ENCODE measurements at regions not wholly inside any gene's neighbourhood (a gene's known extent, or its start where the extent isn't known, plus 50 kb on each side); places are given as distances from the start of the nearest gene placed in this dataset.

- H3K9me3 ChIP-seq (replicated peaks) = peaks cover 31% of the 10 kb centered on the region
- H3K27me3 ChIP-seq (replicated peaks) = peaks cover 22% of the 10 kb centered on the region
- H3K27ac ChIP-seq = no peak overlapping the region
- no peak for DNase-seq (ENCODE audit: low read depth in 1 of 2, low spot score in 2 of 2)
- no peaks in the 10 kb centered on the region for H3K36me3 ChIP-seq
- no peak overlapping the region for H3K4me3 ChIP-seq
- no peaks in the 10 kb centered on the region; the same call in 1 of the 2 replicates for H3K4me1 ChIP-seq (replicated peaks)
These were observed 113.3 kb upstream of the SOX1 start for GRCh38 chr13:111953546-111954178.

GRCh38 chr13:111954661-111955411 is 112.1 kb upstream of the SOX1 start:
- Histone ChIP-seq H3K36me3 (no peaks in the 10 kb centered on the region), H3K27me3 (replicated peaks) (peaks cover 22% of the 10 kb centered on the region), H3K4me3 (no peak overlapping the region), H3K4me1 (replicated peaks) (no peaks in the 10 kb centered on the region; the same call in 1 of the 2 replicates), H3K9me3 (replicated peaks) (peaks cover 22% of the 10 kb centered on the region), H3K27ac (no peak overlapping the region)
- peak; percentile 41 to 71 for DNase-seq (ENCODE audit: low read depth in 1 of 2, low spot score in 2 of 2)

GRCh38 chr13:111955412-111956065 is 111.4 kb upstream of the SOX1 start:
- Histone ChIP-seq H3K27me3 (replicated peaks) (peaks cover 22% of the 10 kb centered on the region), H3K4me1 (replicated peaks) (no peaks in the 10 kb centered on the region; the same call in 1 of the 2 replicates), H3K27ac (no peak overlapping the region), H3K36me3 (no peaks in the 10 kb centered on the region), H3K4me3 (no peak overlapping the region), H3K9me3 (replicated peaks) (peaks cover 15% of the 10 kb centered on the region)
- DNase-seq (ENCODE audit: low read depth in 1 of 2, low spot score in 2 of 2) = peak in 1 of 2 experiments; percentile 45

GRCh38 chr13:111956261-111957151 is 110.4 kb upstream of the SOX1 start:
- Histone ChIP-seq H3K9me3 (replicated peaks) (peaks cover 7% of the 10 kb centered on the region), H3K4me3 (no peak overlapping the region), H3K4me1 (replicated peaks) (no peaks in the 10 kb centered on the region; the same call in 1 of the 2 replicates), H3K36me3 (no peaks in the 10 kb centered on the region), H3K27me3 (replicated peaks) (peaks cover 22% of the 10 kb centered on the region), H3K27ac (no peak overlapping the region)
- peak in 1 of 2 experiments; percentile 47 for DNase-seq (ENCODE audit: low read depth in 1 of 2, low spot score in 2 of 2)

GRCh38 chr13:111957913-111958450 is 109.0 kb upstream of the SOX1 start:
- H3K4me1 ChIP-seq (replicated peaks) = no peaks in the 10 kb centered on the region; the same call in 1 of the 2 replicates
- H3K27ac ChIP-seq = no peak overlapping the region
- H3K9me3 ChIP-seq (replicated peaks) = peaks cover 7% of the 10 kb centered on the region
- H3K27me3 ChIP-seq (replicated peaks) = peaks cover 22% of the 10 kb centered on the region
- no peaks in the 10 kb centered on the region for H3K36me3 ChIP-seq
- no peak overlapping the region for H3K4me3 ChIP-seq
- no peak for DNase-seq (ENCODE audit: low read depth in 1 of 2, low spot score in 2 of 2)

- H3K27ac ChIP-seq = no peak overlapping the region
- H3K4me1 ChIP-seq (replicated peaks) = no peaks in the 10 kb centered on the region; the same call in 1 of the 2 replicates
- DNase-seq (ENCODE audit: low read depth in 1 of 2, low spot score in 2 of 2) = peak in 1 of 2 experiments; percentile 38
- H3K36me3 ChIP-seq = no peaks in the 10 kb centered on the region
- peaks cover 3% of the 10 kb centered on the region for H3K9me3 ChIP-seq (replicated peaks)
- H3K27me3 ChIP-seq (replicated peaks) = peaks cover 22% of the 10 kb centered on the region
- no peak overlapping the region for H3K4me3 ChIP-seq
These were observed 108.1 kb upstream of the SOX1 start for GRCh38 chr13:111958612-111959395.

- Histone ChIP-seq H3K27ac (no peak overlapping the region), H3K36me3 (no peaks in the 10 kb centered on the region), H3K4me1 (replicated peaks) (no peaks in the 10 kb centered on the region), H3K27me3 (replicated peaks) (peaks cover 19% of the 10 kb centered on the region), H3K9me3 (replicated peaks) (peaks cover under 1% of the 10 kb centered on the region), H3K4me3 (no peak overlapping the region)
- DNase-seq (ENCODE audit: low read depth in 1 of 2, low spot score in 2 of 2) = no peak
These were observed 106.7 kb upstream of the SOX1 start for GRCh38 chr13:111960152-111960772.

- H3K4me1 ChIP-seq (replicated peaks) = no peaks in the 10 kb centered on the region
- H3K36me3 ChIP-seq = no peaks in the 10 kb centered on the region
- no peak overlapping the region for H3K4me3 ChIP-seq
- DNase-seq (ENCODE audit: low read depth in 1 of 2, low spot score in 2 of 2) = no peak
- peaks cover 24% of the 10 kb centered on the region for H3K27me3 ChIP-seq (replicated peaks)
- no peaks in the 10 kb centered on the region for H3K9me3 ChIP-seq (replicated peaks)
- H3K27ac ChIP-seq = no peak overlapping the region
These were observed 105.7 kb upstream of the SOX1 start for GRCh38 chr13:111961236-111961635.

GRCh38 chr13:111961651-111962192 is 105.2 kb upstream of the SOX1 start:
- no peaks in the 10 kb centered on the region for H3K4me1 ChIP-seq (replicated peaks)
- no peak overlapping the region for H3K27ac ChIP-seq
- no peak for DNase-seq (ENCODE audit: low read depth in 1 of 2, low spot score in 2 of 2)
- H3K4me3 ChIP-seq = no peak overlapping the region
- H3K9me3 ChIP-seq (replicated peaks) = no peaks in the 10 kb centered on the region
- H3K36me3 ChIP-seq = no peaks in the 10 kb centered on the region
- H3K27me3 ChIP-seq (replicated peaks) = peaks cover 24% of the 10 kb centered on the region

- H3K27me3 ChIP-seq (replicated peaks) = peaks cover 25% of the 10 kb centered on the region
- H3K9me3 ChIP-seq (replicated peaks) = no peaks in the 10 kb centered on the region
- H3K27ac ChIP-seq = no peak overlapping the region
- no peaks in the 10 kb centered on the region for H3K4me1 ChIP-seq (replicated peaks)
- H3K4me3 ChIP-seq = no peak overlapping the region
- H3K36me3 ChIP-seq = no peaks in the 10 kb centered on the region
- DNase-seq (ENCODE audit: low read depth in 1 of 2, low spot score in 2 of 2) = peak in 1 of 2 experiments; percentile 57
These were observed 104.5 kb upstream of the SOX1 start for GRCh38 chr13:111962431-111962891.

- no peak overlapping the region for H3K4me3 ChIP-seq
- peaks cover 28% of the 10 kb centered on the region for H3K27me3 ChIP-seq (replicated peaks)
- H3K27ac ChIP-seq = no peak overlapping the region
- peak in 1 of 2 experiments; percentile 53 for DNase-seq (ENCODE audit: low read depth in 1 of 2, low spot score in 2 of 2)
- no peaks in the 10 kb centered on the region for H3K4me1 ChIP-seq (replicated peaks)
- H3K36me3 ChIP-seq = no peaks in the 10 kb centered on the region
- H3K9me3 ChIP-seq (replicated peaks) = no peaks in the 10 kb centered on the region
These were observed 103.9 kb upstream of the SOX1 start for GRCh38 chr13:111963031-111963430.

All from SJSA1 (cell line).